ENCODE measurements at regions not wholly inside any gene's neighbourhood (a gene's known extent, or its start where the extent isn't known, plus 50 kb on each side); places are given as distances from the start of the nearest gene placed in this dataset.

DNA sequence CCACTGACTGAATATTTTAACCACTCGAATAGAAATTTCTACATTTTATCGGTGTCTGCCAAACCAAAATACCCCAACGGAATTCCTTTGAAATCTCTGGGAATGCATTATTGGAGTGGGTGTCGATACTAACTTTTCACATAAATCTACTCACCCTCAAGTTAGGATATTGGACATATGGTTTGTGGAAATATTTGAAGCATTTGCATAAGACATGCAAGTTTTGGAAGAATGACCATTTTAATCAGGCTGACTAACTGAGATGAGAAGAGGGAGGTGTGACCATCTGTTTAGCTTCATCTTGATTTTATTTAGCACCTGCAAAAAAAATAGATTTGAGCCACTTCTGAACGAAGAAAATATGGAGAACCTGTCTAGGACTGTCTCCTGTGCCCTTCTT lies 61.2 kb downstream of the KLF6 start:
- no peak for DNase-seq (ENCODE audit: low read depth)

- no peak for DNase-seq (ENCODE audit: low read depth)
Measured at GRCh38 chr10:3720228-3721019, 64.6 kb downstream of the KLF6 start.

GRCh38 chr10:3719024-3719843 lies 65.8 kb downstream of the KLF6 start:
- no peak for DNase-seq (ENCODE audit: low read depth)

DNA sequence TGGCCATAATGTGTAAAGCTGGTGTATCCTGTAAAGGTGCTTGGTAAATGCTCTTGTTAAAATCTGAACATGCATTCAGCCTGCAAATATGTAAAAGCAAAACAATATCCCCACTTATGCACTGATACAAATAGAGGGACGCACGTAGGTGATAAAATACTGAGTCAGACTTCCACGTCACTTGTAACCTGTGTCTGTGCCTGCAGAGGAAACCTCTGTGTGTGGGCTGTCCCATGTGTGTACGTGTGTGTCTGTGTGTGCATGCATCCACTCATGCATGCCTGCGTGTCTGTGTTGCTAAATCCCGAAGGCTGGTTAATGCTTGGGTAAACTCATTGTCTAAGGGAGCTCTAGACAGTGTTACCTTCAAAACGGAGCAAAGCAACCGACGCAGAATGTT lies 68.9 kb downstream of the KLF6 start:
- no peak for DNase-seq (ENCODE audit: low read depth)

DNA sequence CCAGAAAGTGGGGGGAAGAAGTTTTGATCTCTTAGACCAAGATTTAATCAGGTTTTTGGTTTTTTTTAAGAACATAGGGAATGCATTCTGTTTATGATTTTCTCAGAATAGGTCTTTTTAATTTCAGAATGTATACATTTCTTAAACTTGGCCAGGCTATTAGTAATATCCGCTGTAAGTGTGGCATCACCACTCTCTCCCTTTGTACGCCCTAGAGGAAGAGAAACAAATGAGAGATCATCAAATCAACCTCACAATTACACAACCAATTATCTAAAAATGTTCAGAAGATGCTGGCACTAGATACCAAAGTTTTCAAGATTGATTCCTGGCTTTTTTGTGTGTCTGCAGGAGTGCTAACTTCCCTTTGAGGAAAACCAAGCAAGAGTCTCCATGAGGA lies 70.0 kb downstream of the KLF6 start:
- no peak for DNase-seq (ENCODE audit: low read depth)

GRCh38 chr10:3714531-3714930 lies 70.5 kb downstream of the KLF6 start:
- DNase-seq (ENCODE audit: low read depth) = no peak

GRCh38 chr10:3712707-3713106 lies 72.3 kb downstream of the KLF6 start:
- DNase-seq (ENCODE audit: low read depth) = no peak

DNA sequence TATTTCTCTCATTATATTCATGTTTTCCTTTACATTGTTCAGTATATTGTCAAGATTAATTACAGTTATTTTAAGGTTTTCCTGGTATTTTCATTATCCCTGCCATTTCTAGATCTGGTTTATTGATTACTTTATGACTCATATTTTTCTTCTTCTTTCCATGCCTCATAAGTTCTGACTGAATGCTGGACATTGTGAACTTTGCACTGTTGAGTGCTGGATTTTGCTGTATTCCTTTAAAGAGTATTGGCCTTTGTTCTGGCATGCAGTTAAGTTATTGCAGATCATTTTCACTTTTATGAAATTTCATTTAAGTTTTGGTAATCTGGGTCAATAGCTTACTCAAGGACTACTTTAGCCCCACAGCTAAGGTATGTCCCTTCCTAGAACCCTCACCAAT lies 73.1 kb downstream of the KLF6 start:
- no peak for DNase-seq (ENCODE audit: low read depth)

- DNase-seq (ENCODE audit: low read depth) = no peak
Measured at GRCh38 chr10:3710764-3711163, 74.2 kb downstream of the KLF6 start.

DNA sequence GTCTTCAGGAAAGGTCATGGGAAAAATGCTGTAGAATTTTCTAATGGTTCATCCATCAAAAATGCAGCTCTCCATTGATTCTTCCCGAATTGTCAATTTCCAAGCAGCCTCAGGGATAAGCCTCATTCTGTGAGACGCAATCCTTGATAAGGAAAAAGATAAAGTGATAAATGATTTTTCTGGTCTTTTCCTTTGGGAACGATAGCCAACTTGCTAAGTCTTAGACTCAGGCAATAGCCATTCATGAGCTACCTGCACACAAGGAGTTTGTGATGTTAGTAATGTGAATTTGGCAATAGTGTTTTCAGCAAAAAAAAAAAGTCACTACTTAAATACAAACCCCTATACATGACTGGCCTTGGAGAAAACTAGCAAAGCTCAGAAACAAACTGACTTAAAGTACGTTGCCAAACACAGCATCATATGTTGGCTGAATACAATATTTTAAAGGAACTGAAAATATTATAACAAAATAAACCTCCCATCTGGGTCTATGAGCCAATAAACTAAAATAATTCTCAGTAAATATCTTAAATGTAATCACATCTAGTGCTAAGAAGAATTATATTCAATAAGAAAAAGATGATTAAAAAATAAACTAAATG lies 75.5 kb downstream of the KLF6 start:
- DNase-seq (ENCODE audit: low read depth) = no peak

GRCh38 chr10:3708852-3709251 lies 76.2 kb downstream of the KLF6 start:
- DNase-seq (ENCODE audit: low read depth) = no peak

DNA sequence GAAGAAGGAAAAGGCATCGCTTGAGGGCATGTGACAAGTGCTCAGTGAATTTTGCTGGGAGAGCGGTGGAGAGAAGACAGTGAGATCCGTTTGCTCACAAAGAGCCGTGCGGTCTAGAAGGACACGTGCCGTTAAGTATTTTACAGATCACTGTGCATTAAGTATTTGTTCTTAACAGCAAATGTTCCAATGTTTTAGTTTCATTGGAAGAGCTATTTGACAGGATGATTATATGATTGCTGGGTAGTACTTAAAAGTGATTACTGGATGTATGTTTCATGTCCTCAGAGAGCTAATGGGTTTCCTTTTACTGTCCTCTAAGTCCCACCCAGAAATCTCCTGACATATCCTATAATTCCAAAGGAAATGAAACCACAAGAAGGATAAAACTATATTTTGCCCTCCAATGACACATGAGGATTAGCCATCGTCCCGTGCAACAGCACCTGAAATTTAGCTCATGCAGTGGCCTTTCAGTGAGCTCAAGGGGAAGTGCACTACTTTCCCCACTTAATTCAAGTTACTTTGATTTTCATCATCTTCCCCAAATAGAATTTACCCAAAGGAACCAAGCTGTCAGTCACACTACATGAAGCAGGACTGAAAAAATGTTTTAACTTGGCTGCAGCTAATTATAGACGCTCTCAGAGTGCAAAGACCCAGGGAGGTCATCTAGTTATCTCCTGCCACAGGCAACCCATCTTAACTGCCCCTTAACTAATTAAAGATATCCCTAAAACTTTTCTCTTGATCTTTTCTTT lies 80.3 kb downstream of the KLF6 start:
- no peak for DNase-seq (ENCODE audit: low read depth)

- DNase-seq (ENCODE audit: low read depth) = no peak
Measured at GRCh38 chr10:3702569-3702968, 82.4 kb downstream of the KLF6 start.

DNA sequence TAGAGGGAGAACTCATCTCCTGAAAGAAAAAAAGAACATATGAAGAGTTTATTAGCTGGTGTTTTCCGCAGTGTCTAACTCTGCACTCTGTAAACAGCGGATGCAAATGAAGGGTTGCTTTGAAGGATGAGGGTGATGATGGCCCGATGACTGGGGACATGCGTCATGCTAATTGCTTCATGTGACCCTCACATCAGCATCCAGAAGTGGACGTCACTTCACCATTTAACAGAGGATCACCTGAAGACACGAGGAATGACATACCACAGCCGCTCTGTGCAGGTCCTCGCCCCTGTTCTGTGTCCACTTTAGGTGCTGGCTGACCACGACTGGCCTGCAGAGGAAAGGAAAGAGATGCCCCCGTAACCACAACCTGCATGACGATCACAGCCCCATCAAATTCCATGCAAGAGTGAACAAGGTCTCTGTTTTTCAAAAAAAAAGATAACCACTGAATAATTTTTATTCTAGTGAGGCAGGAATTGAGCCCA lies 82.9 kb downstream of the KLF6 start:
- no peak for DNase-seq (ENCODE audit: low read depth)

GRCh38 chr10:3701491-3701890 lies 83.5 kb downstream of the KLF6 start:
- DNase-seq (ENCODE audit: low read depth) = no peak

DNA sequence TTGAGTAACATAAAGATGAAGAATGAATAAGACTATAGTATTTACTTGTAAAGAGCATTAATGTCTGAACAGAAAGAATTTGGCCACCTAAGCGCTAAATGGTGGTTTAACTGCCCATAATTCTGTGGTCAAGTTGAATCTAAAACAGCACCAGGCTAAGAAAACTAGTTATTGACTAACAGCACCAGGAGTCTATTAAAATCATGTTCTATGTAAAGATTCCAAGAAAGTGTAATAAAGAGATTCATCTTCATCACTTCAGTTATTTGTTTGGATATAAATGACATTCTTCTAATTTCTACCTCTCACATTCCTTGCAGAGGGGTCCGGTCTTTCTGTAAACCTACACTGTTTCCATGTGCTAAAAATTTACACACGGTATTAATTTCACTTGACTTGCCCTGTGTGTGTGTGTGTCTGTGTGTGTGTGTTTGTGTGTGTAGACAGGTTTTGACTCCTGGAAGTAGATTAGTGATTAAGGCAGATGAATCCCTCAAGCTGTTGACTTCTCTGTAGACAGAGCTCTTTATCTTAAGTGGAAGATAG lies 84.4 kb downstream of the KLF6 start:
- DNase-seq (ENCODE audit: low read depth) = no peak

- no peak for DNase-seq (ENCODE audit: low read depth)
Measured at GRCh38 chr10:3699916-3700315, 85.1 kb downstream of the KLF6 start.

- no peak for DNase-seq (ENCODE audit: low read depth)
Measured at GRCh38 chr10:3698312-3698711, 86.7 kb downstream of the KLF6 start.

DNA sequence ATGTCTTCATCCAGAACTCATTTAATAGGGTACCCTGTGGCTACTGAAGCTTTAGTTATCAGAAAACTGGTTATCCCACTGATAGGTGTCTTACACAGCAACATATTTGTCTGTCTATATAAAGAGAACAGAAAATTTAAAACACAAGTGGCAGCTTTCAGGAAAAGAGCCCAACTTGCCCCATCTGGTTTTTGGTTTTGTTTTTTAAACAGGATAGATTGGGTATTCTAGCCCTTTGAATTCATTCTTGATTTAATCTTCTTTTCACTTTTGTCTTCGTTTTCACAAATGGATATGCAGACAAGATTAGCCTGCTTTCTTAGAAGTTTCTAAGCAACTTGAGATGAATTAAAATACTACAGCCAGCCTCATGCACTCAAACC lies 91.3 kb downstream of the KLF6 start:
- no peak for DNase-seq (ENCODE audit: low read depth)

DNA sequence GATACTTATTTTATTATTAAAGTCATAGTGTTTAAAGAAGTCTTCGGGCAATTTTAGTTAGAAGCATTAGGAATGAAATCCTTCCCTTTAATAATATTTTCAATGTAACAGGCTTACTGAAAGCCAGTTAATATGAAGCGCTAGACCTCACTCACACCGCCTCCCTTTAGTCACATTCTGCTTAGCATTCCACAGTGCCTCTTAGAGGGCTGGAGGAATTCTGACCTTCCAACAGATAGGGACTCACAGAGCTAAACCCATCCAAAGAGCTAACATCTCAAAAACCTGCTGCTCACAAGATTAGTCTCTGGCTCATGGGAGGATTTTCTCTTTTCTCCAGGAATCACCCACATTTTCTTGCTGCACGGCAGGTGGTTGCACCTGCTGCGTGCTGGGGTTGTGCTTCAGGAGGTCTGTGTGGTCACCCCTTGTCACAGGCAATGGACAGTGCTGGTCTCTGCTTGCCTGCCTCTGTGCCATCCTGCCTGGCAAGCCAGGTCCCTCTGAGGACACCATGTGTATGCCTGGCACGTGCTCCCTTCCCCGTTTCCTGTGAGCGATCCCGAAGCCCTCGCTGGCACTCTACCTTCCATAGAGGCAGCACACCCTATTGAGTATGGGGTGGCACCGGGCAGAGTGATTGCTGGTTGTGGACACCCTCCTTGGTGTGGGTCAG lies 91.8 kb downstream of the KLF6 start:
- no peak for DNase-seq (ENCODE audit: low read depth)

GRCh38 chr10:3692387-3692999 lies 92.5 kb downstream of the KLF6 start:
- DNase-seq (ENCODE audit: low read depth) = no peak

All from T-helper 22 cell (primary cell).